GM21786 (cell line): ENCODE measurements at regions not wholly inside any gene's neighbourhood (a gene's known extent, or its start where the extent isn't known, plus 50 kb on each side); places are given as distances from the start of the nearest gene placed in this dataset.
"Not testable (repeated sequence)": the region's sequence is repeated elsewhere in the genome, so short reads cannot be mapped to it uniquely, and the experiment has no call there.

Experiments used
- ATAC-seq: cut with Tn5 transposase; IDR thresholded peaks from one replicate; pipeline ENCODE4 v1.9.1; 2021; ENCODE audit not compliant: unreplicated experiment

GRCh38 chr3:82423268-82424030 is 662.0 kb upstream of the GBE1 start:
- ATAC-seq = no peak

- peak; percentile 62 for ATAC-seq
Observed at GRCh38 chr3:82416830-82417229, 655.4 kb upstream of the GBE1 start.

- ATAC-seq = no peak
Observed at GRCh38 chr3:82416349-82416748, 654.9 kb upstream of the GBE1 start.

GRCh38 chr3:82413171-82413570 is 651.7 kb upstream of the GBE1 start:
- no peak for ATAC-seq

GRCh38 chr3:82410366-82410765 is 648.9 kb upstream of the GBE1 start:
- no peak for ATAC-seq

- ATAC-seq = no peak
Observed at GRCh38 chr3:82409842-82410241, 648.4 kb upstream of the GBE1 start.

GRCh38 chr3:82392203-82392775 is 630.8 kb upstream of the GBE1 start:
- no peak for ATAC-seq

GRCh38 chr3:82390868-82391267 is 629.4 kb upstream of the GBE1 start:
- no peak for ATAC-seq

- ATAC-seq = no peak
Observed at GRCh38 chr3:82386647-82387046, 625.2 kb upstream of the GBE1 start.

- no peak for ATAC-seq
Observed at GRCh38 chr3:82384181-82384580, 622.7 kb upstream of the GBE1 start.

GRCh38 chr3:82382831-82383230 is 621.4 kb upstream of the GBE1 start:
- no peak for ATAC-seq

GRCh38 chr3:82378392-82378791 is 616.9 kb upstream of the GBE1 start:
- no peak for ATAC-seq

GRCh38 chr3:82376883-82377282 is 615.4 kb upstream of the GBE1 start:
- no peak for ATAC-seq

GRCh38 chr3:82373833-82374232 is 612.4 kb upstream of the GBE1 start:
- not testable (repeated sequence) for ATAC-seq

GRCh38 chr3:82364827-82365226 is 603.4 kb upstream of the GBE1 start:
- no peak for ATAC-seq

GRCh38 chr3:82363131-82363530 is 601.7 kb upstream of the GBE1 start:
- ATAC-seq = no peak

- ATAC-seq = no peak
Observed at GRCh38 chr3:82355228-82355627, 593.8 kb upstream of the GBE1 start.

GRCh38 chr3:82354228-82354627 is 592.8 kb upstream of the GBE1 start:
- no peak for ATAC-seq

- ATAC-seq = no peak
Observed at GRCh38 chr3:82353306-82354171, 592.1 kb upstream of the GBE1 start.

- no peak for ATAC-seq
Observed at GRCh38 chr3:82347585-82347984, 586.1 kb upstream of the GBE1 start.

- no peak for ATAC-seq
Observed at GRCh38 chr3:82342521-82342920, 581.1 kb upstream of the GBE1 start.

- ATAC-seq = no peak
Observed at GRCh38 chr3:82329300-82329699, 567.9 kb upstream of the GBE1 start.
